IMR-90 (cell line): ENCODE measurements at regions not wholly inside any gene's neighbourhood (a gene's known extent, or its start where the extent isn't known, plus 50 kb on each side); places are given as distances from the start of the nearest gene placed in this dataset.

Experiments used
- ATAC-seq: fragments of 200-7000 bp; cut with Tn5 transposase; 2 replicates; pipeline ENCODE4 v1.9.1; 2020; ENCODE audit warnings: low read depth, mild to moderate bottlenecking, moderate library complexity
- BruUV-seq: library from RNA; stranded (reverse); fragments of 400-500 nt; replicated peaks from 2 replicates; lab custom pipeline; 2021; lab: Mats Ljungman, UMichigan
- CTCF ChIA-PET: fragments of 300-600 bp; formaldehyde crosslinking; extraction: SDS; loops from one replicate; lab custom pipeline; 2021; ENCODE audit warnings: antibody characterized with exemption; lab: Yijun Ruan, JAX
- POLR2A ChIA-PET: fragments of 300-600 bp; sonication (Branson Sonifier 250); formaldehyde crosslinking; loops from one replicate; lab custom pipeline; 2022; ENCODE audit warnings: antibody characterized with exemption; ENCODE audit not compliant: unreplicated experiment; lab: Charles Lee
- DNase-seq: peaks from one replicate; pipeline ENCODE4 v3.0.0; 2013
- H2AFZ ChIP-seq: replicated peaks from 2 replicates; pipeline ENCODE3; 2013; ENCODE audit warnings: low read length, mild to moderate bottlenecking; ENCODE audit not compliant: poor library complexity
- H2AK5ac ChIP-seq: 2 replicates; pipeline ENCODE4 v1.6.1; 2013; ENCODE audit warnings: low read depth, low read length, inconsistent platforms
- H2AK9ac ChIP-seq: replicated peaks from 2 replicates; pipeline ENCODE3; 2013; ENCODE audit warnings: mild to moderate bottlenecking, low read depth, low read length, moderate library complexity; ENCODE audit not compliant: poor library complexity
- H2BK120ac ChIP-seq: 2 replicates; pipeline ENCODE4 v1.6.1; 2013; ENCODE audit warnings: low read depth, low read length, inconsistent platforms
- H2BK15ac ChIP-seq: 3 replicates; pipeline ENCODE4 v1.6.1; 2013; ENCODE audit warnings: low read depth, low read length, inconsistent platforms
- H2BK20ac ChIP-seq: 2 replicates; pipeline ENCODE4 v1.6.1; 2013; ENCODE audit warnings: low read depth, mild to moderate bottlenecking, inconsistent platforms, low read length, moderate library complexity
- H2BK5ac ChIP-seq: 2 replicates; pipeline ENCODE4 v1.6.1; 2013; ENCODE audit warnings: mild to moderate bottlenecking, low read depth, low read length, inconsistent platforms; ENCODE audit not compliant: poor library complexity, severe bottlenecking
- H3K14ac ChIP-seq: replicated peaks from 2 replicates; pipeline ENCODE4 v1.6.1; 2013; ENCODE audit warnings: low read depth, low read length, inconsistent platforms
- H3K18ac ChIP-seq: 2 replicates; pipeline ENCODE4 v1.6.1; 2013; ENCODE audit warnings: low read depth, low read length, control low read depth
- H3K23ac ChIP-seq: 2 replicates; pipeline ENCODE4 v1.6.1; 2013; ENCODE audit warnings: low read depth, low read length, inconsistent platforms
- H3K27ac ChIP-seq: 2 replicates; pipeline ENCODE4 v1.5.1; 2013; ENCODE audit warnings: mild to moderate bottlenecking, control low read depth, low read length; ENCODE audit not compliant: insufficient read depth
- H3K27me3 ChIP-seq: 2 replicates; pipeline ENCODE4 v1.6.1; 2013; ENCODE audit warnings: low read length; ENCODE audit not compliant: control insufficient read depth, insufficient read depth
- H3K36me3 ChIP-seq: 2 replicates; pipeline ENCODE4 v1.6.1; 2013; ENCODE audit warnings: low read length, mixed read lengths; ENCODE audit not compliant: control insufficient read depth, insufficient read depth
- H3K4ac ChIP-seq: 2 replicates; pipeline ENCODE4 v1.6.1; 2013; ENCODE audit warnings: low read depth, low read length, inconsistent platforms
- H3K4me1 ChIP-seq: 2 replicates; pipeline ENCODE4 v1.6.1; 2013; ENCODE audit warnings: low read length, mixed read lengths; ENCODE audit not compliant: control insufficient read depth, insufficient read depth
- H3K4me2 ChIP-seq: 2 replicates; pipeline ENCODE4 v1.6.1; 2013; ENCODE audit warnings: low read depth, mild to moderate bottlenecking, control low read depth, low read length, moderate library complexity
- H3K4me3 ChIP-seq: 2 replicates; pipeline ENCODE4 v1.5.1; 2013; ENCODE audit warnings: low read depth, mild to moderate bottlenecking, control low read depth, low read length, moderate library complexity; ENCODE audit not compliant: insufficient read depth
- H3K56ac ChIP-seq: 2 replicates; pipeline ENCODE4 v1.6.1; 2013; ENCODE audit warnings: low read length, inconsistent platforms; ENCODE audit not compliant: insufficient read depth; ENCODE audit errors: extremely low read depth
- H3K79me1 ChIP-seq, 2 experiments: 2 replicates each; pipeline ENCODE4 v1.6.1; 2013; ENCODE audit warnings: low read length in 2 of 2, inconsistent platforms in 1 of 2, low read depth in 1 of 2
- H3K9ac ChIP-seq: 2 replicates; pipeline ENCODE4 v1.6.1; 2013; ENCODE audit warnings: low read depth, low read length, control low read depth
- H3K9me1 ChIP-seq: 2 replicates; pipeline ENCODE4 v1.6.1; 2013; ENCODE audit warnings: low read length, inconsistent platforms; ENCODE audit not compliant: insufficient read depth
- H3K9me3 ChIP-seq: 2 replicates; pipeline ENCODE4 v1.6.1; 2013; ENCODE audit warnings: low read length; ENCODE audit not compliant: control insufficient read depth, insufficient read depth
- H4K20me1 ChIP-seq: 2 replicates; pipeline ENCODE4 v1.6.1; 2013; ENCODE audit warnings: low read length, inconsistent platforms; ENCODE audit not compliant: insufficient read depth
- H4K5ac ChIP-seq: 2 replicates; pipeline ENCODE4 v1.6.1; 2013; ENCODE audit warnings: mild to moderate bottlenecking, low read depth, low read length, control low read depth
- H4K8ac ChIP-seq, 2 experiments: 2 replicates each; pipeline ENCODE4 v1.6.1; 2013; ENCODE audit warnings: low read depth in 2 of 2, low read length in 2 of 2, control low read depth in 1 of 2, inconsistent platforms in 1 of 2
- H4K91ac ChIP-seq: 2 replicates; pipeline ENCODE4 v1.6.1; 2013; ENCODE audit warnings: low read depth, low read length, inconsistent platforms; ENCODE audit not compliant: insufficient read depth
- BHLHE40 ChIP-seq: fragments of 150-350 bp; IDR thresholded peaks from 2 replicates; pipeline ENCODE4 v1.6.1; 2016; ENCODE audit warnings: mild to moderate bottlenecking, low read depth, low read length
- CHD1 ChIP-seq: IDR thresholded peaks from 2 replicates; pipeline ENCODE4 v1.6.1; 2012; ENCODE audit warnings: low read depth, low read length, improper control_type of control experiment
- FOS ChIP-seq: fragments of 150-350 bp; IDR thresholded peaks from 2 replicates; pipeline ENCODE4 v1.6.1; 2016; ENCODE audit warnings: low read depth, low read length
- MAFK ChIP-seq: IDR thresholded peaks from 2 replicates; pipeline ENCODE4 v1.6.1; 2012; ENCODE audit warnings: low read depth, low read length, improper control_type of control experiment
- MAZ ChIP-seq: IDR thresholded peaks from 2 replicates; pipeline ENCODE4 v1.6.1; 2012; ENCODE audit warnings: low read depth, mild to moderate bottlenecking, low read length, improper control_type of control experiment, moderate library complexity, borderline replicate concordance
- MXI1 ChIP-seq: IDR thresholded peaks from 2 replicates; pipeline ENCODE4 v1.6.1; 2012; ENCODE audit warnings: low read depth, mild to moderate bottlenecking, low read length, moderate library complexity, borderline replicate concordance
- NFE2L2 ChIP-seq: fragments of 150-350 bp; IDR thresholded peaks from 2 replicates; pipeline ENCODE4 v1.6.1; 2016; ENCODE audit warnings: low read depth, mild to moderate bottlenecking, low read length
- POLR2A ChIP-seq: IDR thresholded peaks from 2 replicates; pipeline ENCODE4 v1.6.1; 2012; ENCODE audit warnings: mild to moderate bottlenecking, low read depth, low read length
- RAD21 ChIP-seq: IDR thresholded peaks from 2 replicates; pipeline ENCODE4 v1.6.1; 2012; ENCODE audit warnings: low read length, improper control_type of control experiment
- RCOR1 ChIP-seq: IDR thresholded peaks from 2 replicates; pipeline ENCODE4 v1.6.1; 2012; ENCODE audit warnings: mild to moderate bottlenecking, low read length, improper control_type of control experiment; ENCODE audit not compliant: insufficient replicate concordance
- RFX5 ChIP-seq: IDR thresholded peaks from 2 replicates; pipeline ENCODE4 v1.8.0; 2012; ENCODE audit warnings: low read depth, mild to moderate bottlenecking, low read length, moderate library complexity
- SMC3 ChIP-seq: fragments of 150-350 bp; IDR thresholded peaks from 2 replicates; pipeline ENCODE4 v1.6.1; 2016; ENCODE audit warnings: low read depth, mild to moderate bottlenecking, antibody characterized with exemption, low read length, moderate library complexity
- WGBS, 2 experiments: methylation state at CpG; one replicate each; pipeline versions ENCODE4 v1.1.5 to v1.1.7; 2013; ENCODE audit warnings: missing lambda C conversion rate in 2 of 2; ENCODE audit not compliant: insufficient read length in 1 of 2; ENCODE audit errors: extremely low coverage in 2 of 2; 5-methylcytosine and 5-hydroxymethylcytosine counted together
- dilution Hi-C: fragments of 300-500 bp; cut with HindIII; formaldehyde crosslinking; loops from one replicate; pipeline ENCODE4 v1.14.3; 2018; ENCODE audit warnings: low sequenced_read_pairs; ENCODE audit not compliant: unreplicated experiment
- in situ Hi-C: fragments of 300-500 bp; cut with MboI; formaldehyde crosslinking; loops from 3 replicates; pipeline ENCODE4 v1.14.3; 2019; ENCODE audit warnings: low sequenced_read_pairs, inconsistent platforms, mixed read lengths
- intact Hi-C: fragments of 100-400 bp; cut with micrococcal nuclease; formaldehyde crosslinking; loops from 2 replicates; pipeline ENCODE4 v1.10.0; 2022
- TF ChIP-seq, protein P1 (sequence below): conservative IDR thresholded peaks from 2 replicates; pipeline ENCODE4 v1.5.1; 2012; ENCODE audit warnings: mild to moderate bottlenecking, low read depth, low read length, improper control_type of control experiment
- TF ChIP-seq, protein P2 (sequence below): fragments of 150-350 bp; IDR thresholded peaks from 2 replicates; pipeline ENCODE4 v1.6.1; 2016; ENCODE audit warnings: low read depth, mild to moderate bottlenecking, low read length, moderate library complexity, borderline replicate concordance

DNA sequence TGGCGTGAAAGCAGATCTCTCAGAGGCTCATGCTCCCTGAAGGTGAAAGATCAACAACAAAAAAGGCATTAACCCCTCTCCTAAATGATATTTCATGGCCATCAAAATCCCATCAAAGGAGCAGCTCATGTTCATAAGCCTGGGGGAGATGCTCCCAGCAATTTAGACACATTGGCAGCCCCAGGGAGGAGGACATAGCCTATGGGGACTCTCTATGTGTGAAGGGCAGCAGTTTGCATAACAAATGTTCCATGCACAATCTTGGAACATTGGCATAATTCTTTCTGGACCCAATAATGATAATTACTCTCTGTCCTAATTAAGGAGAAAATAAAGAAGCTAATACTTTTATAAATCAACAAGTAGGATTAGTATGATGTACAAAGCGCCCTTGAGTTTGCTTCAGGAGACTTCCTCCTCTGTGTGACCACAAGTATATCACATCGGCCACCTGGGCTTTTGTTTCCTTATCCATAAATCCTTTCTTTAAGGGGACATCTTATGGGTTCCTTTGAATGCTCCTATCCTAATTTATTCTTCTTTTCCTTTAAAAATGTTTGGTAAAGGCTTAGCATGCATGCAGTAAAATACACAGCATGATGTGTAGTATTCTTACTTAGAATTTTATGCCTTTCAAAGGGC lies 161.9 kb upstream of the PLEKHG7 start:
- Histone ChIP-seq H2BK120ac (no peak overlapping the region), H3K27ac (no peak overlapping the region), H2BK5ac (no peak overlapping the region), H3K4me1 (peaks cover 11% of the 10 kb centered on the region), H3K23ac (no peak overlapping the region), H2BK15ac (no peak overlapping the region), H2BK20ac (no peak overlapping the region), H3K36me3 (no peaks in the 10 kb centered on the region), H3K14ac (no peak overlapping the region), H2AK9ac (no peak overlapping the region), H4K5ac (no peak overlapping the region), H3K56ac (no peak overlapping the region), H2AFZ (peak overlapping the region; percentile 56), H3K27me3 (no peaks in the 10 kb centered on the region), H3K79me1 (no peaks in the 10 kb centered on the region), H3K4me2 (no peak overlapping the region), H4K91ac (no peak overlapping the region), H4K20me1 (no peaks in the 10 kb centered on the region), H3K4ac (0 out of 2 replicates have a peak overlapping the region, but pooled peaks have one; percentile 9), H3K9ac (no peak overlapping the region), H3K18ac (no peak overlapping the region), H2AK5ac (peak overlapping the region; percentile 51; the same call in 1 of the 2 replicates), H3K9me1 (peaks cover 2% of the 10 kb centered on the region; the same call in 1 of the 2 replicates), H4K8ac (no peak overlapping the region), H3K9me3 (no peaks in the 10 kb centered on the region), H3K4me3 (no peak overlapping the region)
- in situ Hi-C loops: no loop called here
- dilution Hi-C loops: no loop called here
- DNase-seq (no peak), ATAC-seq (no peak)
- CTCF ChIA-PET: no interaction called here
- POLR2A ChIA-PET: no interaction called here
- BruUV-seq: no TSS peak
- no CpG with 5 or more reads among the region's 3 CpGs for WGBS, 2 experiments
- TF ChIP-seq MAZ (no peak), MAFK (no peak), NFE2L2 (no peak), RAD21 (no peak), RFX5 (no peak), CHD1 (no peak), POLR2A (no peak), RCOR1 (no peak), MXI1 (no peak), FOS (no peak), BHLHE40 (no peak), SMC3 (no peak)
- TF ChIP-seq, protein P1, sequence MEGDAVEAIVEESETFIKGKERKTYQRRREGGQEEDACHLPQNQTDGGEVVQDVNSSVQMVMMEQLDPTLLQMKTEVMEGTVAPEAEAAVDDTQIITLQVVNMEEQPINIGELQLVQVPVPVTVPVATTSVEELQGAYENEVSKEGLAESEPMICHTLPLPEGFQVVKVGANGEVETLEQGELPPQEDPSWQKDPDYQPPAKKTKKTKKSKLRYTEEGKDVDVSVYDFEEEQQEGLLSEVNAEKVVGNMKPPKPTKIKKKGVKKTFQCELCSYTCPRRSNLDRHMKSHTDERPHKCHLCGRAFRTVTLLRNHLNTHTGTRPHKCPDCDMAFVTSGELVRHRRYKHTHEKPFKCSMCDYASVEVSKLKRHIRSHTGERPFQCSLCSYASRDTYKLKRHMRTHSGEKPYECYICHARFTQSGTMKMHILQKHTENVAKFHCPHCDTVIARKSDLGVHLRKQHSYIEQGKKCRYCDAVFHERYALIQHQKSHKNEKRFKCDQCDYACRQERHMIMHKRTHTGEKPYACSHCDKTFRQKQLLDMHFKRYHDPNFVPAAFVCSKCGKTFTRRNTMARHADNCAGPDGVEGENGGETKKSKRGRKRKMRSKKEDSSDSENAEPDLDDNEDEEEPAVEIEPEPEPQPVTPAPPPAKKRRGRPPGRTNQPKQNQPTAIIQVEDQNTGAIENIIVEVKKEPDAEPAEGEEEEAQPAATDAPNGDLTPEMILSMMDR: no peak
- TF ChIP-seq, protein P2, sequence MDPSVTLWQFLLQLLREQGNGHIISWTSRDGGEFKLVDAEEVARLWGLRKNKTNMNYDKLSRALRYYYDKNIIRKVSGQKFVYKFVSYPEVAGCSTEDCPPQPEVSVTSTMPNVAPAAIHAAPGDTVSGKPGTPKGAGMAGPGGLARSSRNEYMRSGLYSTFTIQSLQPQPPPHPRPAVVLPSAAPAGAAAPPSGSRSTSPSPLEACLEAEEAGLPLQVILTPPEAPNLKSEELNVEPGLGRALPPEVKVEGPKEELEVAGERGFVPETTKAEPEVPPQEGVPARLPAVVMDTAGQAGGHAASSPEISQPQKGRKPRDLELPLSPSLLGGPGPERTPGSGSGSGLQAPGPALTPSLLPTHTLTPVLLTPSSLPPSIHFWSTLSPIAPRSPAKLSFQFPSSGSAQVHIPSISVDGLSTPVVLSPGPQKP: no peak
- intact Hi-C loops: no loop called here
